ENCODE measurements at regions not wholly inside any gene's neighbourhood (a gene's known extent, or its start where the extent isn't known, plus 50 kb on each side); places are given as distances from the start of the nearest gene placed in this dataset.

DNA sequence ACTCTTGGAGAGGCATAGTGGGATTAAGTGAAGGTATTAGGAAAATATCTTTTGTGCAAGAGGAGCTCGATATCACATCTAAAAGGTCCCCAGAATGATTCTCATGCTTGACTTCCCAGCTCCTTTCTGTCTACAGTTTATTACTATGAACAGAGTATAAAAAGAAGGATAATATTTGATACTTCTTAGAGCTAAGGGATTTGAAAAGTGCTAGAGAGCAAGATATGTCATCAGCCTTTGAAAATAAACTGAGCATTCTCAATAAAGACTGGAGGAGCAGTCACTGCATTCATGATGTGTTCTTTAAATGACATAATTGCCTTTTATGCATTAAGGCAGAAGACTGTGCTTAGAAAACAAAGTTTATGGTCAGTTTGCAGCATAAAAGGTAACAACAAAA is 543.2 kb upstream of the NRXN1 start:
- TF ChIP-seq POLR2A (IDR thresholded peaks at IDR 0.05; ENCODE audit: low read length) = no peak
- TF ChIP-seq CEBPB (IDR thresholded peaks at IDR 0.05) = no peak
- TF ChIP-seq CTCF (IDR thresholded peaks at IDR 0.05) = no peak
- TF ChIP-seq SMC3 (IDR thresholded peaks at IDR 0.05) = no peak
- no peak for TF ChIP-seq MAZ (IDR thresholded peaks at IDR 0.05; ENCODE audit: borderline replicate concordance, low read depth, low read length)

Measured in A549 (cell line).